Trophoblast cell (in vitro differentiated cells and primary cell): ENCODE measurements at regions not wholly inside any gene's neighbourhood (a gene's known extent, or its start where the extent isn't known, plus 50 kb on each side); places are given as distances from the start of the nearest gene placed in this dataset.

Experiments
- DNase-seq, 2 donors: peaks; one replicate each; pipeline ENCODE4 v3.0.0-alpha.2; 2016
- H2AFZ ChIP-seq: 2 replicates; pipeline ENCODE4 v1.6.1; 2013; ENCODE audit warnings: low read length, moderate library complexity, mild to moderate bottlenecking; ENCODE audit not compliant: insufficient read depth, poor library complexity
- H2AK5ac ChIP-seq: 2 replicates; pipeline ENCODE4 v1.6.1; 2013; ENCODE audit warnings: mild to moderate bottlenecking, low read length
- H2BK120ac ChIP-seq: 2 replicates; pipeline ENCODE4 v1.6.1; 2013; ENCODE audit warnings: low read length, mild to moderate bottlenecking, moderate library complexity; ENCODE audit not compliant: insufficient read depth, poor library complexity
- H2BK12ac ChIP-seq: 2 replicates; pipeline ENCODE4 v1.6.1; 2013; ENCODE audit warnings: mild to moderate bottlenecking, low read length, moderate library complexity
- H2BK5ac ChIP-seq: 2 replicates; pipeline ENCODE4 v1.6.1; 2013; ENCODE audit warnings: low read length, low read depth, moderate library complexity, mild to moderate bottlenecking; ENCODE audit not compliant: poor library complexity
- H3K14ac ChIP-seq: 2 replicates; pipeline ENCODE4 v1.6.1; 2013; ENCODE audit warnings: mild to moderate bottlenecking, low read length
- H3K18ac ChIP-seq: 2 replicates; pipeline ENCODE4 v1.6.1; 2013; ENCODE audit warnings: mild to moderate bottlenecking, low read length
- H3K23ac ChIP-seq: 2 replicates; pipeline ENCODE4 v1.6.1; 2013; ENCODE audit warnings: low read length
- H3K27ac ChIP-seq: 2 replicates; pipeline ENCODE4 v1.5.1; 2013; ENCODE audit warnings: low read depth, mild to moderate bottlenecking, inconsistent platforms, low read length, moderate library complexity
- H3K27me3 ChIP-seq: 2 replicates; pipeline ENCODE4 v1.6.1; 2013; ENCODE audit warnings: inconsistent platforms, mild to moderate bottlenecking, low read length, moderate library complexity; ENCODE audit not compliant: insufficient read depth
- H3K36me3 ChIP-seq, 2 experiments: 1 replicate in 1 of 2; 2 replicates in 1 of 2; pipeline ENCODE4 v1.6.1; 2013; ENCODE audit warnings: low read length in 2 of 2, mild to moderate bottlenecking in 2 of 2, moderate library complexity in 1 of 2; ENCODE audit not compliant: insufficient read depth in 2 of 2, control insufficient read depth in 1 of 2
- H3K4ac ChIP-seq: 2 replicates; pipeline ENCODE4 v1.6.1; 2013; ENCODE audit warnings: low read depth, mild to moderate bottlenecking, low read length, moderate library complexity
- H3K4me1 ChIP-seq, 2 experiments: 1 replicate in 1 of 2; 2 replicates in 1 of 2; pipeline ENCODE4 v1.6.1; 2013; ENCODE audit warnings: low read length in 2 of 2, mild to moderate bottlenecking in 2 of 2, moderate library complexity in 1 of 2; ENCODE audit not compliant: insufficient read depth in 2 of 2, control insufficient read depth in 1 of 2
- H3K4me2 ChIP-seq: 2 replicates; pipeline ENCODE4 v1.6.1; 2013; ENCODE audit warnings: inconsistent platforms, mild to moderate bottlenecking, low read length, moderate library complexity
- H3K4me3 ChIP-seq: 2 replicates; pipeline ENCODE4 v1.5.1; 2013; ENCODE audit warnings: mild to moderate bottlenecking, low read depth, low read length, inconsistent platforms
- H3K79me1 ChIP-seq: one replicate; pipeline ENCODE4 v1.6.1; 2013; ENCODE audit warnings: low read length
- H3K79me2 ChIP-seq: 2 replicates; pipeline ENCODE4 v1.6.1; 2013; ENCODE audit warnings: low read length, mild to moderate bottlenecking; ENCODE audit not compliant: control insufficient read depth, insufficient read depth, poor library complexity
- H3K9ac ChIP-seq: 2 replicates; pipeline ENCODE4 v1.6.1; 2013; ENCODE audit warnings: mild to moderate bottlenecking, low read length
- H3K9me3 ChIP-seq: 2 replicates; pipeline ENCODE4 v1.6.1; 2013; ENCODE audit warnings: low read depth, mild to moderate bottlenecking, control low read depth, inconsistent platforms, low read length; ENCODE audit not compliant: insufficient read depth
- H4K12ac ChIP-seq: 2 replicates; pipeline ENCODE4 v1.6.1; 2013; ENCODE audit warnings: low read depth, mild to moderate bottlenecking, low read length, moderate library complexity
- H4K8ac ChIP-seq: 2 replicates; pipeline ENCODE4 v1.6.1; 2013; ENCODE audit warnings: low read depth, mild to moderate bottlenecking, low read length, moderate library complexity
- H4K91ac ChIP-seq: one replicate; pipeline ENCODE4 v1.6.1; 2013; ENCODE audit warnings: low read depth, mild to moderate bottlenecking, low read length, moderate library complexity
- WGBS: extraction: QIAGEN DNeasy Blood & Tissue Kit; methylation state at CpG from one replicate; pipeline ENCODE4 v1.1.7; 2013; ENCODE audit warnings: missing lambda C conversion rate; ENCODE audit not compliant: insufficient read length, insufficient coverage; ENCODE audit errors: extremely low coverage; 5-methylcytosine and 5-hydroxymethylcytosine counted together

DNA sequence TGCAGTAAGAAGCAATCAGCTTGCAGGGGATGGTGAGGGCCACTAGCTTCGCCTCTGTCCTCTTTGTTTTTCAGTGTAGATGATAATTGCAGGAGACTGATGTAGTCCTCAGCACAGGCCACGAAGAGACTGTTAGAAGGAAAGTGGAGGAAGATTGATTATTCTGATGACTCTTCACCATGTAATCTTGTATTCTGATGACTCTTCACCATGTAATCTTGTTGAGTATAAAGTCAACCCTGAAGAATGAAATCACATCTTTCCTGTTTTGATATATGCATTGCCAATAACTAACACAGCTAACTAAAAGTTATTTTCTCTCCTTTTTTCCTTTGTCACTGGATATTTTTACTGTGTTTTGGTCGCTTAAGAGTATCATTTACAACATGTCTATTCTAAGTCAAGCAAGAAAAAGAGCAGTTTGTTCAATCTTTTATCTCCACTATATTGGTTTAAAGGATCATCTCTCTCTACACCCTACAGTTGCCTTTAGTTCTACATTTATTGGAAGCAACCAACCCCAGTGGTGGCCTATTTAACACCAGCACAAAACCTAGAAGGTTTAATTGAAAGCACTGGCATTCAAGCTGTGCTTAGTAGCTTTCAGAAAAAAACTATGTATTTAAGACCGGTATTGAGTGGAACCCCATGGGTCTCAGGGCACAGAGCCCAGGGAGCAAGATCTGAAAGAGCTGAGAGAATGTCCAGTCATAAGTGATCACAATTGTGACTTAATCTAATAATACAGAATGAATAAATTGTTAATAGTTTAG lies 107.2 kb upstream of the BTBD3 start:
- no peak overlapping the region for H2BK5ac ChIP-seq
- no peak overlapping the region for H3K23ac ChIP-seq
- H2AK5ac ChIP-seq = no peak overlapping the region
- H4K12ac ChIP-seq = no peak overlapping the region
- no peak overlapping the region for H3K27ac ChIP-seq
- H3K4me2 ChIP-seq = no peak overlapping the region
- no peak overlapping the region for H2BK120ac ChIP-seq
- H3K4me1 ChIP-seq = peaks cover 0 to 1% of the 10 kb centered on the region in 2 experiments
- H3K18ac ChIP-seq = no peak overlapping the region
- H3K4ac ChIP-seq = no peak overlapping the region
- H3K27me3 ChIP-seq = no peaks in the 10 kb centered on the region
- no peak overlapping the region for H3K14ac ChIP-seq
- H2BK12ac ChIP-seq = no peak overlapping the region
- peaks cover 3% of the 10 kb centered on the region for H3K79me1 ChIP-seq
- no peak overlapping the region for H4K91ac ChIP-seq
- WGBS = no CpG with 5 or more reads among the region's 4 CpGs
- peak in 1 of 2 donors; percentile 60 for DNase-seq
- no peak overlapping the region for H2AFZ ChIP-seq
- no peaks in the 10 kb centered on the region for H3K79me2 ChIP-seq
- H4K8ac ChIP-seq = no peak overlapping the region
- H3K9ac ChIP-seq = no peak overlapping the region
- no peaks in the 10 kb centered on the region for H3K9me3 ChIP-seq
- no peaks in the 10 kb centered on the region for H3K36me3 ChIP-seq
- H3K4me3 ChIP-seq = no peak overlapping the region

DNA sequence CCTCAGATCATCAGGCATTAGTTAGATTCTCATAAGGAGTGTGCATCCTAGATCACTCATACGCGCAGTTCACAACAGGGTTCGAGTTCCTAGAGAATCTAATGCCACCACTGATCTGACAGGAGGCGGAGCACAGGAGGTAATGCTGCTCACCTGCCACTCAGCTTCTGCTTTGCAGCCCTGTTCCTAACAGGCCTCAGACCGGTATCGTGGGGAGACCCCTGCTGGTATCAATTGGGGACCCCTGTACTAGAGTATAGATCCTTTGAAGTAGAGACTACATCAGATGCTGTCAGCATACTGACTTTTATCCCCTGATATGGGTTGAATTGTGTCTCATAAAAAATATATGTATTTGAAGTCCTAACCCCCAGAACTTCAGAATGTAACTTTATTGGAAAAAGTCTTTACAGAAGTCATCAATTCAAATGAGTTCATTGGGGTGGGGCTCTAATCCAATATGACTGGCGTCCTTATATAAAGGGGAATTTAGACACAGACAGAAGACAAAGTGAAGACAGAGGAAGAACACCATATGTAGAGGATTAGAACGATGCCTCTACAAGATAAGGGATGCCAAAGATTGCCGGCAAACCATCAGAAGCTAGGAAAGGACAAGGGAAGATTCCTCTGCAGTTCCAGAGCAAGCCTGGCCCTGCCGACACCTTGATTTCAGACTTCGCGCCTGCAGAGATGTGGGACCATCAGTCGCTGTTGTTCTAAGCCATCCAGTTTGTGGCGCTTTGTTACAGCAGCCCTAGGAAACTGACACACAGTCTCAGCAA lies 104.4 kb upstream of the BTBD3 start:
- WGBS = no CpG with 5 or more reads among the region's 14 CpGs

DNA sequence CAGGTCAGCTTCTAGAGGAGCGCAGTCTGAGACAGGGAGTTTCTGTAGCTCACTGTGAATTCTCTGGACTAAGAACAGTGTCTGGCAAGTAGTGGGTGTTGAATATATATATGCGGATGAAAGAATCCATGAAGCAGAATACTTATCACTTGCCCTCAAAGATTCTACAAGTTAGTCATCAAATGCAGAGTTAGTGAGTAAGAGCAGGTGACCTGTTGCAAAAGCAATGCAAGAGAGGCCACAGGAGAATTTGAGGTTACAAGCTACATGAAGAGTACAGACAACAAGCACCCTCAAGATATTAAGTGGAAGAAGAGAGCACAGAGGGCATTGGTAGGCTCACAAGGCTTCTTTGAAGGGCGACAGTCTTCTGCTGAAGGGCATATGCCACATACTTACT lies 103.4 kb upstream of the BTBD3 start:
- Histone ChIP-seq H3K14ac (no peak overlapping the region), H3K36me3 (no peaks in the 10 kb centered on the region), H3K79me2 (no peaks in the 10 kb centered on the region), H3K4me2 (no peak overlapping the region), H3K4ac (no peak overlapping the region), H2BK120ac (no peak overlapping the region), H3K4me1 (no peaks in the 10 kb centered on the region), H4K91ac (no peak overlapping the region), H3K27ac (no peak overlapping the region), H2AK5ac (no peak overlapping the region), H3K23ac (no peak overlapping the region), H3K18ac (no peak overlapping the region), H3K27me3 (no peaks in the 10 kb centered on the region), H3K9ac (no peak overlapping the region), H2BK5ac (no peak overlapping the region), H3K4me3 (no peak overlapping the region), H4K8ac (no peak overlapping the region), H2BK12ac (no peak overlapping the region), H3K79me1 (peaks cover 2% of the 10 kb centered on the region), H4K12ac (no peak overlapping the region), H2AFZ (no peak overlapping the region), H3K9me3 (no peaks in the 10 kb centered on the region)
- peak in 1 of 2 donors; percentile 66 for DNase-seq
- WGBS = no CpG with 5 or more reads among the region's 3 CpGs

More for the DNA sequence above, 104.4 kb upstream of the BTBD3 start:
- H4K12ac ChIP-seq = no peak overlapping the region
- no peak overlapping the region for H2AK5ac ChIP-seq
- H3K4me1 ChIP-seq = no peaks in the 10 kb centered on the region
- H3K14ac ChIP-seq = no peak overlapping the region
- H3K27me3 ChIP-seq = no peaks in the 10 kb centered on the region
- no peak overlapping the region for H2BK120ac ChIP-seq
- no peak overlapping the region for H3K4ac ChIP-seq
- no peak overlapping the region for H3K23ac ChIP-seq
- H3K36me3 ChIP-seq = no peaks in the 10 kb centered on the region
- no peak overlapping the region for H3K18ac ChIP-seq
- no peak overlapping the region for H4K8ac ChIP-seq
- no peak overlapping the region for H3K9ac ChIP-seq
- peak overlapping the region; percentile 5 for H2BK12ac ChIP-seq
- H3K4me3 ChIP-seq = no peak overlapping the region
- no peak overlapping the region for H2AFZ ChIP-seq
- no peak overlapping the region for H4K91ac ChIP-seq
- peaks cover 2% of the 10 kb centered on the region for H3K79me1 ChIP-seq
- H3K4me2 ChIP-seq = no peak overlapping the region
- H2BK5ac ChIP-seq = no peak overlapping the region
- no peaks in the 10 kb centered on the region for H3K9me3 ChIP-seq
- H3K27ac ChIP-seq = no peak overlapping the region
- DNase-seq = peak; percentile 58 to 80
- no peaks in the 10 kb centered on the region for H3K79me2 ChIP-seq

DNA sequence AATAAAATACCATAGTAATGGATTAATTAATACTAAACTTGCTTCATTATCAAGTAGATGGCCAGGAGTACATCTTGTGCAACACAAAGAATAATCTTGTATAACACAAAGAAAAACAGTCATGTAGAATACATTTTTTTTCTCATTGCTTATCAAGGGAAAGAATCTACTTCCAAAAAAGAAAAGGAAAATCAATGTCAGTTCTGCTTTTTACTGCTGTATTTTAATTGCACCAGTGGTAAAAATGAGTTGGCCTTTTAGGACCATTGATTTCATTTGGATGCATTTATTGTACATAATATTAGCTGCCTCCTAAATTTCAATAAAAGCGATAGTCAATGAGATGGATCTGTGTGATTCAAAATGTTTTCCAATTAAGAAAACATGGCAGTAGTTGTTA lies 96.9 kb upstream of the BTBD3 start:
- Histone ChIP-seq H3K27ac (no peak overlapping the region), H2BK12ac (no peak overlapping the region), H3K4me2 (no peak overlapping the region), H3K9ac (no peak overlapping the region), H3K36me3 (no peaks in the 10 kb centered on the region), H4K8ac (no peak overlapping the region), H3K9me3 (no peaks in the 10 kb centered on the region), H3K4me3 (no peak overlapping the region), H2AFZ (no peak overlapping the region), H4K12ac (no peak overlapping the region), H3K27me3 (no peaks in the 10 kb centered on the region), H2BK5ac (no peak overlapping the region), H2BK120ac (no peak overlapping the region), H3K18ac (no peak overlapping the region), H3K14ac (no peak overlapping the region), H3K23ac (no peak overlapping the region), H2AK5ac (no peak overlapping the region), H3K4ac (no peak overlapping the region), H4K91ac (no peak overlapping the region), H3K79me1 (no peaks in the 10 kb centered on the region), H3K4me1 (no peaks in the 10 kb centered on the region), H3K79me2 (no peaks in the 10 kb centered on the region)
- WGBS = no CpG with 5 or more reads among the region's 1 CpG
- DNase-seq = no peak
